NCI-H2081 (cell line): ENCODE measurements at regions not wholly inside any gene's neighbourhood (a gene's known extent, or its start where the extent isn't known, plus 50 kb on each side); places are given as distances from the start of the nearest gene placed in this dataset.

Experiments
- DNase-seq, 2 experiments: peaks; one replicate each; lab custom pipeline; 2025; lab: John Stamatoyannopoulos, UW

GRCh38 chr4:120431180-120431579 is 364.5 kb upstream of the MAD2L1 start:
- no peak for DNase-seq

DNA sequence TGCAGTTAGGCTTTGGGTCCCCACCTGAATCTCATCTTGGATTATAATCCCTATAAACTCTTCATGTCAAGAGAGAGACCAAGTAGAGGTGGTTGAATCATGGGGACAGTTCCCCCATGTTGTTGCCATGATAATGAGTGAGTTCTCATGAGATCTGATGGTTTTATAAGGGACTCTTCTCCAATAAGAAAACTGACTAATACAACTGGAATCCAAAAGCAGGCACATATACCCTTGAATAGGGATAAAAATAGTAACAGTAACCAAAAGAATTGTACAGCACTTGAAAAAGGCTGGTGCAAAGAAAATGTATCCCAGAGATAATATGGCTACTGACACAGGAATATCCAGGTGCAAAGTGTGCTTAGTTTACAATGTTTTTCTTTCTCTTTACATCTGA is 351.5 kb upstream of the MAD2L1 start:
- no peak for DNase-seq

DNA sequence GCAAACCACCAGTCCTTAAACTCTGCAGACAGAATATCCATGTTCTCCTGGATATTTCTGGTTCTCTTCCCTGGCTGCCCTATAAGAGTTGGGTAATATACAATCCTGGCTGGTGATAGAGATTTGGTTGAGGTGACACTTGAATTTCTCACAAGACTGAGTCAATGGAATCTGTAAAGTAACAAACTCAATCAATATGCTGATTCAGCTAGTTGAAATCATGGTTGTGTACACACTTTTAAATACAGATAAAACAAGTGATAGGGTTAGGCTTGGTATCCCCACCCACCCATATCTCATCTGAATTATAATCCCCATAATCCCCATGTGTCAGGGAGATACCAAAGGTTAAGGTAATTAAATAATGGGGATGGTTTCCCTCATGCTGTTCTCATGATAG is 349.2 kb upstream of the MAD2L1 start:
- DNase-seq, result no peak

DNA sequence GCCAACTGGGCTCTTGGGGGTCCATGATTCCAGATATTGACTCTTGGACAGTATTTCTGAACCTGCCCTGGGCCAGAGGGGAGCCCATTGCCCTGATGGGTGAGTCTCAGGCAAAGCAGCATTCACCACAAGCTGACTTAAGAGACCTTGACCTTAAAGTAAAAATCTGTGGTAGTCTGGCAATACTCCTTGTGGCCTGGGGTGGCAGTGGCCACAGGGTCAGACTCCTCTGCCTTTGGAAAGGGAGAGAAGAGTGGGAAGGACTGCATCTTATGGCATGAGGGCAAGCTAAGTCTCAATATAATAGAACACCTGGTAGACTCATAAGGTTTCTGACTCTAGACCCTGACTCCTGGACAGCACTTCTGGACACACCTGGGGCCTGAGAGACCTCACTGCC is 340.3 kb upstream of the MAD2L1 start:
- no peak for DNase-seq

GRCh38 chr4:120403296-120403695 is 336.6 kb upstream of the MAD2L1 start:
- no peak for DNase-seq

DNA sequence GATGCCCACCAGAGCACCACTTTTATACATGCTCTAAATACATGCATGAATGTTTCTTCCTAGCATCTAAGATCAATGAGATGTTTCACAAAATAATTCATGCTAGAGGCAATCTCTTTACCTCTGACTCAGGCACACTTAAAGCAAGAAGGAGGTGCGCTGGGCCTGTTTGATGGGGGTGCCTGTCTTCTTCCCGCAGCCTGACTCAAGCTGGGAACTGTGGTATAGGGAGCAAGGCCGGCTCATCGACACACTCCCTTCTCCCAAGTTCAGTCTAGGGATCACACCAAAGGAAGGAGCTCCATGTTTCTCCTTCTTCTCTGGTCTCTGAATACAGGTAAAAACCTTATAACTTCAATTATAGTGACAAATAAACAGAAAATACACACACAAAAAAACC is 333.8 kb upstream of the MAD2L1 start:
- DNase-seq, result no peak

DNA sequence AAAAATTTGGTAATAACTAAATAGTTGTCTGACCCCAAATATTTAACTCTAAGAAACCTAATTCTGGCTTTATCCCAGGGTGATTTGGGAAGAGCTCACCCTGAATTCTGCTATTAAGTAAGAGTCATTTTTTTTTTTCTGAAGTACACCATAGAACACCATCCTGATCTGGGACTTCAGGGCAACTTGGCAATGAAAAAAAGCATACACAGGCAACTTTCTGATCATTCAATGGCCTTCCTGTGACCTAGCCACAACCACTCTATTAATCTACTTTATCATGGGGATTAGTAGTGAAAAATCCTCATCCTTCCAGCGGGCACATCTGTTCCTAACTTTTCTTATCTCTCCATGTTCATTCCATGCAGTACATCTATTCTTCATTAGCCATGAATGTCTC is 333.2 kb upstream of the MAD2L1 start:
- no peak for DNase-seq

- no peak for DNase-seq
Observed at GRCh38 chr4:120395746-120396145, 329.1 kb upstream of the MAD2L1 start.

- DNase-seq, result no peak
Observed at GRCh38 chr4:120355881-120356280, 289.2 kb upstream of the MAD2L1 start.

- DNase-seq, result no peak
Observed at GRCh38 chr4:120354381-120354780, 287.7 kb upstream of the MAD2L1 start.

DNA sequence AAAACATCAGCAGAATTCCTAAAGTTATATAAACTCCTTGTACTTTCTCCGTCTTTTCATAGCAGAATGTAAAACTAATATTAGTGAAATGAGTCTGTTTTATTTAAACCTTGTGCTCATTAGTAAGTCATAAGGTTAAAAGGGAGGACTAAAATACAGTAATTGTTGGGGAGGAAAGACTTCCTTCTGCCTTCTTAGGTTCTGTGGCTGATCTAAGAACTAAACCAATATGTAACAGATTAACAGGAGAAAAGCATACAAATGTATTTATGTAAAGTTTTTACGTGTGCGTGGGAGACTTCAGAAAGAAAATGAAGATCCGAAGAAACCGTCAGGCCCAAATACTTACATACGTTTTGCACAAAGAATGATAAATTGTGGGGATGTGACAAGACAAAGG is 286.6 kb upstream of the MAD2L1 start:
- DNase-seq, result no peak

DNA sequence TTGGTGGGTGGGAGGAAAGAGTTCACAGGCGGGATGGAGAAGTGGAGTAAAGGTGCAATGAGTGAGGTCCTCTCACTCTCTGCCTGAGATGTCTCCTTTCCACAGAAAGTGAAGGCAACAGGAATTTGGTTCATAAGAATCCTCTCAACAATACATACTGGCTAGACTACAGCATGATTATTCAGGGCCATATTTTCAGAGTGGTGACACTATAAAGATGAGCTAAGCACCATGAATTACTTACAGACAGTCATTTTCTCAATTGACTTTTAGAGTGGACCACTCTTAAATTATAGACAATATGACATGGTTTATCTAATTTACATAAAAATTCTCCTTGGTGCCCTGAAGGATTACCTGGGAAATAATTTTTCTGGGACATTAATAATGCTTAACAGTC is 286.1 kb upstream of the MAD2L1 start:
- DNase-seq, result no peak

DNA sequence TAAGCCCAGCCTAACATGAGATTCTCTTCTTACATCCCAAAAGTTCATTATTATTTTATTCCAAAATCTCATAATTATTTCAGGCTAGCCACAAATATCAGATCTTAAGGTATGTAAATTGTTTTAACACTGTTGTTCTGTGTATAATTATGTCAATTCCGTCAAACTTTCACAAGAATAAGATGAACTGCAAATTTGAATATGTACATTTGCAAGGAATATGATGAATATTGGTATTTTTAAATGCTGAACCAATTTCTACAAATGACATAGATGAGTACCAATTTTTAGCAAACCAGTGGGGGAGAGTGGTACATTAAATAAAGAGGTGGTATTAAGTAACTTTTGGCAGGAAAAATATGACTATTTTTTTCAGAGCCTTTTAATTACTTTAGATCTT is 282.3 kb upstream of the MAD2L1 start:
- DNase-seq, result no peak

- no peak for DNase-seq
Observed at GRCh38 chr4:120348521-120348920, 281.9 kb upstream of the MAD2L1 start.

- DNase-seq, result peak in 1 of 2 experiments; percentile 2
Observed at GRCh38 chr4:120331486-120332370, 265.1 kb upstream of the MAD2L1 start.

DNA sequence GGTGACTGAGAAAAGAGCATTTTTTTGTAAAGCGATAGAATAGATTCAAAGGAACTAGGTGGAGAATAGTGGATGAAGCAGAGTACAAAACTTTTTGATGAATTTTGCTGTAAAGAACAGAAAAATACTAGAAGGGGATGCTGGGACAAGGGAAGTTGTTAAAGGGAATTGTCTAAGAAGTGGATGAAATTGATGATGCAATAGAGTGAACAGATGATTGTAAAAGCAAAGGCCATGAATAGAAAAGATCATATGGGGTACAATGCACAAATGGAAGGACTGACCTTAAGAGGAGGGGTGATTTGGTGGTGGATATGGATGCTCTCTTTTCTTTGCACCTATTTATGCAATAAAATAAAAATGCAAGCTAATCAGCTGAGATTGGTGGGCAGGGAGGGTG is 262.7 kb upstream of the MAD2L1 start:
- DNase-seq, result no peak

GRCh38 chr4:120327276-120327675 is 260.6 kb upstream of the MAD2L1 start:
- no peak for DNase-seq

DNA sequence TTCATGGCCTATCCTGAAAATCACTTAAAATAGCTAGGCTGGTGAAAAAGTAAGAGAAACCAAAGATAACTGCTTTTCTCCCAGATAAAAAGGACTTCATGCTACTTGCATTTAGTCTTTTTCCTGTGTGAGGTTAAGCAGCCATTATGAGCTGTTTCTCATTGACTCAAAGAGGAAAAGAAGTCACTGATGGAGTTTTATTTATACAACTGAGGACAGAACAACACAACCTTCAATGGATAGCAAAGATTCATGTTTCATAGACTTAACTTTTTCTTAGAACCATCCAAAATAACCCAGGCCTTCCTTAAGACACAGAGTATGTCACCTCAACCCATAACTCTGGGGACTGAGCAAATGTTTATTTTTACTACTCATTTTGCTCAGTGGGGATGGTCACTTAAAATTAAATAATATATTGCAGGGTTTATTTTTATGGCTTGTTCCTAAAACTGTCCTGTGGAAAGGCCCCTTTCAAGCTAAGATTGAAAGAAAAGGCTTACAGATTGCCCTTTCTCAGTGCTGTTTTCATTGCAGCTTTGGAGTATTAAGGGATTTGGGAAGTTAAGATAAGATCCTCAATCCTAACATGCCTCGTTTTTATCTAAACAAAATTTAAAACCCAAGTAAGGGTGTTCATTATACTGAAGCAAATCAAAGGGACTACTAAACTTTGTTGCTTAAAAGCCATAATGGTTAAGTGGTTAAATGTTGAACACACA is 252.6 kb upstream of the MAD2L1 start:
- no peak for DNase-seq

DNA sequence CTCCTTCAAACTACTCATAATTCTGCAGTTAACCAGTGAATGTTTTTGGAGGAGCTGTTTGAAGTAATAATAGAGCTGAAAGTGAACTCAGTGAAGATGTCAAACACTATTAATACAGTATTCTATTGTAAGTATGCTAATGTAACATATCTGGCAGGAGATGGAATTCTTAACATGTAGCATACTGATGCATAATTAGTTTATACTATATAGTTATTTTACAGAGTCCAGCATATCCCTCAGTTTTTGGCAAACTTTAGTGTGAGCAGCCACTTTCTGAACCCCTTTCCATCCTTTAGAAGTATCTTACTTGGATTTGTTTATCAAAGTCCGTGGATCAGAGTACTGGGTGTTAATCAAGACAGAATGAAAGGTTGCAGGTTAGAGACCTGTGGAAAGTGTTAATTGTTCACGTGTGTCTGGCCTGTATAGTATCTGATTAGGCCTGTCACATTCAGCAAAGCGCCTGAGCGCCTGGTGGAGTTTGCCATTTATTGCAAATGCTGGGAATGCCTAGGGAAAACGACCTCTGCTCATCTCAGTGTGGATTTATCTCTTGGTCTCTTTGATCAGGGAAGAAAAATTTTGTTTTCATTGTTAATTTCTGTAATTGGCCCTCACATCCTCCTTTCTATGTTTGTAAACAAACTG is 251.7 kb upstream of the MAD2L1 start:
- DNase-seq, result no peak

DNA sequence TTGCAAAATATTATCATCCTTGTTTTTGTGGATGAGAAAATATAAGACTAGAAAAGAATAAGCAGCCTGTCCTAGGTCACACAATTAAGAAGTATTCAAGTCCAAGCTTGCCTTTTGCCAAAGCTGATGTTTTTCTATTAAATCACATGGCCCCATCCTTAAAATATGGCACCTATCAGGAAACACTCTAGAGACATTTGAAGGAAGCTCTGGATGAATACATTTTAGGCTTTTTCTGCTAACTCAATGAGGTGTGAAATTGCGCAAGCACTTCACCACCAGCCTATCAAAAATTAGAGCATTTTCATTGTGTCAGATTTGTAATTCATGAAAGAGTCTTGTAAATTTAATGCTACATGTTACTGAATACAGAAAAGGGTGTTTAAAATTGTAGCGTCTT is 251.1 kb upstream of the MAD2L1 start:
- DNase-seq, result peak; percentile 2 to 47

- DNase-seq, result peak in 1 of 2 experiments; percentile 10
Observed at GRCh38 chr4:120316416-120316815, 249.8 kb upstream of the MAD2L1 start.

- no peak for DNase-seq
Observed at GRCh38 chr4:120314969-120315368, 248.3 kb upstream of the MAD2L1 start.

DNA sequence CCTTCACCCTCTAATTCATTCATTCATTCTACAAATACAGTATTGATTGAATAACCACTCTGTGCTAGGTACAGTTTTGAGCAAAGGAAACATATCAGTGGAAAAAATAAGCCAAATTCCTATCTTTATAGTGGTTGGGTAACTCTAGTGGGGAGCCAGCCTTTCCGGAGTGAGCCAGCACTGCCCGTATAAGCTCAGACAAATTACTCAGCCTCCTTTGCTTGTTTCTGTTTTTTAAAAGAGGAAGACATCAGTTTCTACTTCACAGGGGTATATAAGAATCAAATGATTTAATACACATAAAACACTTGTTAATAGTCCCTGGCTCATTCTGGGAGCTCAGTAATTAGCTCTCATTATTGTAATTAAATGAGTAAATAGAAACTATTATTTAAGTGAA is 238.2 kb upstream of the MAD2L1 start:
- no peak for DNase-seq
